ENCODE measurements at regions not wholly inside any gene's neighbourhood (a gene's known extent, or its start where the extent isn't known, plus 50 kb on each side); places are given as distances from the start of the nearest gene placed in this dataset.

GRCh38 chr6:80480421-80481157 lies 374.1 kb downstream of the BCKDHB start:
- no peak for DNase-seq

GRCh38 chr6:80478030-80478429 lies 371.6 kb downstream of the BCKDHB start:
- no peak for DNase-seq

GRCh38 chr6:80477591-80477990 lies 371.1 kb downstream of the BCKDHB start:
- peak; percentile 21 for DNase-seq

GRCh38 chr6:80472271-80472670 lies 365.8 kb downstream of the BCKDHB start:
- DNase-seq = no peak

GRCh38 chr6:80469977-80470376 lies 363.5 kb downstream of the BCKDHB start:
- no peak for DNase-seq

- peak; percentile 15 for DNase-seq
Measured at GRCh38 chr6:80468398-80468797, 361.9 kb downstream of the BCKDHB start.

- DNase-seq = no peak
Measured at GRCh38 chr6:80467408-80467807, 360.9 kb downstream of the BCKDHB start.

GRCh38 chr6:80466981-80467380 lies 360.5 kb downstream of the BCKDHB start:
- DNase-seq = no peak

- DNase-seq = no peak
Measured at GRCh38 chr6:80465513-80465912, 359.0 kb downstream of the BCKDHB start.

GRCh38 chr6:80464901-80465300 lies 358.4 kb downstream of the BCKDHB start:
- DNase-seq = no peak

GRCh38 chr6:80463197-80463596 lies 356.7 kb downstream of the BCKDHB start:
- DNase-seq = no peak

GRCh38 chr6:80460257-80460865 lies 353.9 kb downstream of the BCKDHB start:
- DNase-seq = no peak

- peak; percentile 86 for DNase-seq
Measured at GRCh38 chr6:80457439-80457933, 351.0 kb downstream of the BCKDHB start.

- DNase-seq = no peak
Measured at GRCh38 chr6:80456724-80457438, 350.4 kb downstream of the BCKDHB start.

GRCh38 chr6:80454661-80455365 lies 348.3 kb downstream of the BCKDHB start:
- DNase-seq = no peak

- DNase-seq = peak; percentile 98
Measured at GRCh38 chr6:80454197-80454596, 347.7 kb downstream of the BCKDHB start.

- DNase-seq = no peak
Measured at GRCh38 chr6:80449726-80450125, 343.3 kb downstream of the BCKDHB start.

- no peak for DNase-seq
Measured at GRCh38 chr6:80446454-80447045, 340.1 kb downstream of the BCKDHB start.

- DNase-seq = no peak
Measured at GRCh38 chr6:80445751-80446150, 339.3 kb downstream of the BCKDHB start.

- peak; percentile 6 for DNase-seq
Measured at GRCh38 chr6:80442366-80442765, 335.9 kb downstream of the BCKDHB start.

- no peak for DNase-seq
Measured at GRCh38 chr6:80441131-80441530, 334.7 kb downstream of the BCKDHB start.

- DNase-seq = no peak
Measured at GRCh38 chr6:80440496-80441115, 334.1 kb downstream of the BCKDHB start.

Measured in kidney glomerular epithelial cell (primary cell).